Stomach (tissue), 4 donors: ENCODE measurements at regions not wholly inside any gene's neighbourhood (a gene's known extent, or its start where the extent isn't known, plus 50 kb on each side); places are given as distances from the start of the nearest gene placed in this dataset.

Experiments
- EP300 ChIP-seq: sonication (generic); formaldehyde crosslinking; IDR thresholded peaks from one replicate; pipeline ENCODE4 v1.6.1; 2017; ENCODE audit warnings: antibody characterized with exemption
- POLR2A ChIP-seq, 4 donors: fragments of 450-650 bp; IDR thresholded peaks; one replicate each; pipeline ENCODE4 v1.6.1; 2016; ENCODE audit warnings: antibody characterized with exemption in 4 of 4, control low read depth in 2 of 4, mild to moderate bottlenecking in 1 of 4, moderate library complexity in 1 of 4
- POLR2AphosphoS5 ChIP-seq, 3 donors: sonication (generic); formaldehyde crosslinking; IDR thresholded peaks; one replicate each; pipeline ENCODE4 v1.6.1; 2016; ENCODE audit warnings: antibody characterized with exemption in 3 of 3
- TF ChIP-seq, protein P1 (sequence below), 7 experiments: fragments of 450-650 bp in 4 of 7; fragments of 200-600 bp in 3 of 7; sonication (generic) in 3 of 7; IDR thresholded peaks; one replicate each; pipeline ENCODE4 v1.5.1; 2016 to 2019; ENCODE audit warnings: antibody characterized with exemption in 7 of 7, control low read depth in 2 of 7, mild to moderate bottlenecking in 1 of 7

GRCh38 chr9:29773676-29774075 is 2200.4 kb upstream of the C9orf72 start:
- TF ChIP-seq POLR2A (IDR thresholded peaks at IDR 0.05) (no peak), POLR2AphosphoS5 (IDR thresholded peaks at IDR 0.05) (no peak), EP300 (no peak)
- TF ChIP-seq, protein P1, sequence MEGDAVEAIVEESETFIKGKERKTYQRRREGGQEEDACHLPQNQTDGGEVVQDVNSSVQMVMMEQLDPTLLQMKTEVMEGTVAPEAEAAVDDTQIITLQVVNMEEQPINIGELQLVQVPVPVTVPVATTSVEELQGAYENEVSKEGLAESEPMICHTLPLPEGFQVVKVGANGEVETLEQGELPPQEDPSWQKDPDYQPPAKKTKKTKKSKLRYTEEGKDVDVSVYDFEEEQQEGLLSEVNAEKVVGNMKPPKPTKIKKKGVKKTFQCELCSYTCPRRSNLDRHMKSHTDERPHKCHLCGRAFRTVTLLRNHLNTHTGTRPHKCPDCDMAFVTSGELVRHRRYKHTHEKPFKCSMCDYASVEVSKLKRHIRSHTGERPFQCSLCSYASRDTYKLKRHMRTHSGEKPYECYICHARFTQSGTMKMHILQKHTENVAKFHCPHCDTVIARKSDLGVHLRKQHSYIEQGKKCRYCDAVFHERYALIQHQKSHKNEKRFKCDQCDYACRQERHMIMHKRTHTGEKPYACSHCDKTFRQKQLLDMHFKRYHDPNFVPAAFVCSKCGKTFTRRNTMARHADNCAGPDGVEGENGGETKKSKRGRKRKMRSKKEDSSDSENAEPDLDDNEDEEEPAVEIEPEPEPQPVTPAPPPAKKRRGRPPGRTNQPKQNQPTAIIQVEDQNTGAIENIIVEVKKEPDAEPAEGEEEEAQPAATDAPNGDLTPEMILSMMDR (IDR thresholded peaks at IDR 0.05), result no peak
